GM21447 (cell line): ENCODE measurements at regions not wholly inside any gene's neighbourhood (a gene's known extent, or its start where the extent isn't known, plus 50 kb on each side); places are given as distances from the start of the nearest gene placed in this dataset.

ENCODE experiments used
- ATAC-seq: cut with Tn5 transposase; IDR thresholded peaks from one replicate; pipeline ENCODE4 v1.9.1; 2021; ENCODE audit not compliant: unreplicated experiment

GRCh38 chr18:73742957-73743356, 404.7 kb downstream of the FBXO15 start:
- no peak for ATAC-seq

DNA sequence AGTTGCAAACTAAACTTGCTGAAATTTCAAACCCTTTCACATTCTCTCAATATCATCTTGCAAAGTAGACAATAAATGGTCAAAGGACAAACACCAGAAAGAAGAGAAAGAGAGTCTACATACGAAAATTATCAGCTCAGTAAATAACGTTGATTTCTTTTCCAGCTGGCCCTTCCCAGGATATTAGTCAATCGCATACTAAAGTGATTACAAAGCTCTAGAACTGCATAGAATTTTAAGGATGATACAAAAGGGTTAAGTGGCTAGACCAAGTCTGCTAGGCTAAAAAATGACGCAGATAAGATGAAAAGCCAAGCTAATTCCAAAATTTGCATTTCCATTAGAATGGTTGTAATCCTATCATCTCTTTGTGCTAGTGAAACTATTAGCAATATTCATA, 405.7 kb downstream of the FBXO15 start:
- ATAC-seq = no peak

- no peak for ATAC-seq
Measured at GRCh38 chr18:73739098-73739497, 408.5 kb downstream of the FBXO15 start.

DNA sequence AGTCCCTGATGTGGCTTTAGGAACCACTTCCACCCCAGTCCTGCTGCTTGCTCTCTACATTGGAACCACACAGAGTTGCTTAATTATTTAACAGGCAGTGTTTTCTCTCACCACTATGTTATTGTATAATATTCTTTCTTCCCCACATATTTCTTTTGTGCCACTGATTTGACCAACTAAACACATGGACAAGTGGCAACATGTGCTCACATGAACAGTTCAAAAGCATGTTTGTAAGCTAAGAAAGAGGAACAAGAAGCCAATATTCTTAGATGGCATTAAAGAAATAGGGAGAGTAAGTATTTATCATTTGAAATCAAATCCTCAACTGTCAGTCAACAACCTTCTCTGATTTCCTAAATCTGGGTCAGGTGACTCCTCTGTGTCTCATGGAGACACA, 409.6 kb downstream of the FBXO15 start:
- ATAC-seq = no peak

GRCh38 chr18:73735836-73736235, 411.8 kb downstream of the FBXO15 start:
- no peak for ATAC-seq

DNA sequence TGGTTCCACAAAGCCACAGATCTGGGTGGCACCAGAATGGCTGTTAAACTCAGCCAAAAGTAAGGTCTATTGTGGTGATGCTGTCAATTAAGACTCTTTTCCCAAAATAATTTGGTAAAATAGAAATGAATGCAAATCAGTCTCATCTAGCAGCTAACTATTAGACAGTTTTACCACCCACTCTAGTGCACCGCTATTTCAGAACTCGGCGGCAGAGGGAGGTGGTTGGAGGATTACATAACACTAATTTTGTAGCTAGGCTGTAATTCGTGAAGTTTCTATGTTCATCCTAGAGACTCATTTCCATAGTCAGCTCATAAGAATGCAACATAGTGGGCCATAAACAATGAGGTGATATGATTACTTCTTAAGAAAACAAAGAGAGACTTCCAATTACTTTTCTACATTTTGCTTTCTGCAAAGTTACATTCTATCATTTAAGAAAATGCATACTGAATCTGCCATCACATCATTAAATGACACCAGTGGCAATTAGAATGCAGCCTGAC, 413.8 kb downstream of the FBXO15 start:
- no peak for ATAC-seq

- ATAC-seq = no peak
Measured at GRCh38 chr18:73733376-73733775, 414.3 kb downstream of the FBXO15 start.

DNA sequence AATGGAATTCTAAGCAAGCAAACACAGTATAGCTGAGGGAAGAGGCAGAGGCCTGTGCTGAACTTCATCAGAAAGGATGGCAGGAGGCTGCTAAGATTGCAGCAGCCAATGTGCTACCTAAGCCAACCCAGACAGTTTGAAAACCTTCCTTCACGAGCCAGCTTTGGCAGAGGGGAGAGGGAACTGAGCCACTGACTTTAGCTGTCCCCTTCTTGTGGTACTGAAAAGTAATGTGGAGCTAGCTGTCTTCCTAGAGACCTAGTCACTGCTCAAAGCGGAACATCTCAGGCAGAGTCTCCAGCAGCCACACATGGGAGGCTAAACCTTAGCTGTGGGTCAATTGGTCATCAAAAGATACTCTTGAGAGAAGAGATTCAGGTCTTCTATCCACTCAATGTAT, 419.0 kb downstream of the FBXO15 start:
- ATAC-seq = no peak

DNA sequence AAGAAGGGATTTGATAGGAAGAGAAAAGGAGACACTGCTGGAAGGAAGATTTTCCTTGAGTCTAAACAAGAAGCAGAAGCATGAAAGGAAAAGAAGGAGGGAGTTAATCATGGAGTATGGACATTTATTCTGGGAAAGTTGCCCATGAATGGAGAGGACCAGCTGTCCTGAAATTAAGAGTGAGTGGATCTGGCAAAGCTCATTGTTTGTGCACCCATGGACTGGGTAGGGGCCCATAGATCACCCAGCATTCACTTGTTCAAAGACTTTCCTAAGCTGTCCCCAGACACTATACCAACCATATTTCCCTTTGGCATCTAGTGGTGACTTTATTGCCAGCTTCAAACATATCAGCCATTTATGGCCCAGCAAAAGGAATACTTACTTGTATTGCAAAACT, 422.7 kb downstream of the FBXO15 start:
- no peak for ATAC-seq

DNA sequence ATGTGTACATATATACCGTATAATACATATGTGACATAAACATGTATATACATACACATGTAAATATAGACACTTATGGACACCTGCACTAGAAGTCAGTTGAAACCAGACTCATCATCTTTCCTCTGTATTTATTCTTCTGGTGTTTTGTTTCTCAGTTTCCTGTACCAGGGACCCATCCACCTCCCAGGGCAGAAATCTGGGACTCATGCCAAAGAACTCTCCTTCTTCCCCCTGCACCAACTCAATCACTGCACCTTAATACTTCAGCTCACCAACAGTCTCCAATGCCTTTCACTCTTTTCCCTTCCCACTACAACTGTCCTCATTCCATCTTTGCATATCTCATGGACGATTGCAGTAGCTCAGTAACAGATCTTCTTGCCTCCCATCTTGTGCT, 428.0 kb downstream of the FBXO15 start:
- ATAC-seq = no peak

DNA sequence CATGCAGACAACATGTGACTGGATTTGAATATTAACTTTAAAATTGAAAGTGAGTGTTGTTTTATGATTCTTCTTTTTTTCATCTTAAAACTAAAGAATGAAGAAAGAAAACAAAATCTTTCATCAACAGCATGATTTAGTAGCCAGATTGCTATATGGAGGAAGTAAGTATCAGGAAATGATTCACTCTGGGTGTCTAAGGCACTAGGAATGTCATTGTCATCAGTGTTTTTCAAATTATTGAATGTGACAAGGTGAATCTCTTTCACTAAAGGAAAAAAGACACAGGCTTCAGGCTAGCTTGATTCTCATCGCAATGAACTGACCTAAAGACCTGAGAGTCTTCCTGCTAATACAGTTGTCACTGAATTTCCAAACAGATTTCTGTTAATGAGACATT, 430.1 kb downstream of the FBXO15 start:
- no peak for ATAC-seq

DNA sequence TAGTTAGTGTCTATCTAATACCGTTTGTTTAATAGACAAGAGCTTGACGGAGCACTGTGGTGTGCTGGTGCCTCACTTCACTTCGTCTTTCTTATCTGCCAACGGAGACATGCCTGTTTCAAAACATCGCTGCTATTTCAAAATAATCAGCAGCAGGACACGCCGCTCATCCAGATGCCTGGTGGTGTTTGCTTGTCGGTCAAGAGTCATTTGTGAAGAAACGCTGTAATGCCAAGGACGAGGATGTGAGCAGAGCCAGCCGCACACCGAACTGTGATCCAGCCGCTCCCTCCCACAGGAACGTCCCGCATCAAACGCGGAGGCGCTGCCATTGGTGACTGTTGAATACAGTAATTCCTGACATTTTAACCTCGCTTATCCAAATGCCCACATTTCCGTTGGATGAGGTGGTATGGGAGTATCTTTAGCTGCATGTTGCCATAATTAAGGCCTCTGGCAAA, 432.4 kb downstream of the FBXO15 start:
- ATAC-seq = no peak

- no peak for ATAC-seq
Measured at GRCh38 chr18:73714466-73714865, 433.2 kb downstream of the FBXO15 start.

DNA sequence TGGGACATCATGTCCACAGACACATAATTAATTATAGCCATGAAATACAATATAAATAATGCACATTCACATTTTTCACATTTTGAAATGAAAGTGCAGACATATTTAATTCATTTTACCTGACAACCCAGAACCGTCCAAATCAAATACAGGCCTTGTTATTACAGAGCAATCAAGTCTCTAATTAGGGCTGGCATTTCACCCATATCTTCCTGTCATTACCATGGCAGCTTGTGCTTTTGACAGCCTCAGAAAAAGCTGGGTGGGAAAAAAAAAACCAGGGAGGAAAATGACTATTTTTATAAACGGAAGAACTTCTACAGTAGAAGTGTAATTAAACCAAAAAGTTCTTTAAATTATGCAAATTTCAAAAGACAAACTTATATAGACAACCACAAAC, 436.4 kb downstream of the FBXO15 start:
- no peak for ATAC-seq

- ATAC-seq = no peak
Measured at GRCh38 chr18:73708591-73708990, 439.0 kb downstream of the FBXO15 start.

DNA sequence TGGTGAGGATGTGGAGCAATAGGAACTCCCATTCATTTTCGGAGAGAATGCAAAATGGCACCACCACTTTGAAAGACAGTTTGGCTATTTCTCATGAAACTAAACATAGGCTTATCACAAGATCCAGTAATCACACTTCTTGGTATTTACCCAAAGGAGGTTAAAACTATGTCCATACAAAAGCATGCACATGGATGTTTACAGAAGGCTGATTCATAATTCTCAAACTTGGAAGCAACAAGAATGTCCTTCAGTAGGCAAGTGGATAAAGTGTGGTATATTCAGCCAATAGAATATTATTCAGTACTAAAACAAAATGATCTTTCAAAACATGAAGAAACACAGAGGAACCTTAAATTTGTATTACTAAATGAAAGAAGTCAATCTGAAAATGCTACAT, 440.6 kb downstream of the FBXO15 start:
- ATAC-seq = no peak

- ATAC-seq = no peak
Measured at GRCh38 chr18:73697353-73697752, 450.3 kb downstream of the FBXO15 start.

- no peak for ATAC-seq
Measured at GRCh38 chr18:73696698-73697097, 450.9 kb downstream of the FBXO15 start.

GRCh38 chr18:73696171-73696570, 451.5 kb downstream of the FBXO15 start:
- ATAC-seq = no peak

GRCh38 chr18:73693091-73693490, 454.5 kb downstream of the FBXO15 start:
- ATAC-seq = no peak

DNA sequence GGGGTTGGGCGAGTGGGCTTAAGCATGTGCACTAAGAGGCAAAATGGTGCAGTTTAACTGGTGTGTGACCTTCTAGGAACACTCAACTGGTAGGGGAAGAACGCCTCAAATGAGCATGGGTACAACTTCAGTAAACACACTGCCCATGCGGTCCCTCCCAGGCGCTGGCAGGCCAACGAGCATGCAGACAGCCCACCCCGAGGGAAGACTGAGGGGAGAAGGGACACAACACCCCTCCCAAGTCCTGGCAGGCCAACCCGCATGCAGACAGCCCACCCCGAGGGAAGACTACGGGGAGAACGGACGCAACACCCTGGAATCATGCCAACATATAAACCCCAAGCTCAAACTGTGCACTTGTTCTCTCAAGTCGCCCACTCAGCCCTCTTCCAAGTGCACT, 456.0 kb downstream of the FBXO15 start:
- ATAC-seq = no peak

- ATAC-seq = no peak
Measured at GRCh38 chr18:73691118-73691517, 456.5 kb downstream of the FBXO15 start.

DNA sequence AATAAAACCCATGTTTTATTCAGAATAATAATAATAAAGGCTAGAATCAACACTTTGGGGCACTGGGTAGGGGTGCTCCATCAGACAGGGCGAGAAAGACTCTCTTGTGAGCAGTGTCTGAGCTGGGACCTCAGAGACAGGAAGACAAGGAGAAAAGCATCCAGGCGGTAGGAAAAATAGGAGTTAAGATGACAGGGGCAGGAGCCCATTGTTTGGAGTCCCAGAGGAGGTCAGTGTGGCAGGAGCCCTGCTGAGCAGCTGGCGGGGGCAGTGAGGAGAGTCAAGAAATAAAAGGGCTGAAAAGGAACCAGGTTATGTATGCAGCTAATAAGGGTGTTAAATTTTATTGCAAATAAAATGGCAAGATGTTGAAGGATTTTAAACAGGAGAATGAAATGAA, 457.4 kb downstream of the FBXO15 start:
- no peak for ATAC-seq
